ENCODE measurements at regions not wholly inside any gene's neighbourhood (a gene's known extent, or its start where the extent isn't known, plus 50 kb on each side); places are given as distances from the start of the nearest gene placed in this dataset.

GRCh38 chr9:73515216-73515615 is 363.6 kb downstream of the ANXA1 start:
- in situ Hi-C loops (cut with HindIII; ENCODE audit: low pct_ligation_motif_present, low sequenced_read_pairs): no loop called here

GRCh38 chr9:73523391-73523790 is 371.7 kb downstream of the ANXA1 start:
- in situ Hi-C loops (cut with HindIII; ENCODE audit: low pct_ligation_motif_present, low sequenced_read_pairs): no loop called here
- no peak for TF ChIP-seq CTCF (IDR thresholded peaks at IDR 0.05; ENCODE audit: low read depth, low read length, missing control alignments)
- Histone ChIP-seq H3K27me3 (replicated peaks) (no peaks in the 10 kb centered on the region), H3K27ac (no peak overlapping the region), H3K4me3 (ENCODE audit: low read depth, low read length) (no peak overlapping the region), H3K36me3 (replicated peaks) (no peaks in the 10 kb centered on the region)
- DNase-seq: no peak

More at GRCh38 chr9:73515216-73515615, 363.6 kb downstream of the ANXA1 start:
- Histone ChIP-seq H3K36me3 (replicated peaks) (no peaks in the 10 kb centered on the region), H3K4me3 (ENCODE audit: low read depth, low read length) (no peak overlapping the region), H3K27me3 (replicated peaks) (no peaks in the 10 kb centered on the region), H3K27ac (no peak overlapping the region)
- TF ChIP-seq CTCF (IDR thresholded peaks at IDR 0.05; ENCODE audit: low read depth, low read length, missing control alignments): no peak
- no peak for DNase-seq

- Histone ChIP-seq H3K27ac (no peak overlapping the region), H3K4me3 (ENCODE audit: low read depth, low read length) (no peak overlapping the region), H3K27me3 (replicated peaks) (no peaks in the 10 kb centered on the region), H3K36me3 (replicated peaks) (no peaks in the 10 kb centered on the region)
- no peak for TF ChIP-seq CTCF (IDR thresholded peaks at IDR 0.05; ENCODE audit: low read depth, low read length, missing control alignments)
- no peak for DNase-seq
- in situ Hi-C loops (cut with HindIII; ENCODE audit: low pct_ligation_motif_present, low sequenced_read_pairs): no loop called here
These were observed 373.7 kb downstream of the ANXA1 start for GRCh38 chr9:73525350-73525749.

GRCh38 chr9:73527521-73527920 is 375.9 kb downstream of the ANXA1 start:
- DNase-seq: no peak
- no peaks in the 10 kb centered on the region for H3K27me3 ChIP-seq (replicated peaks)
- no peaks in the 10 kb centered on the region for H3K36me3 ChIP-seq (replicated peaks)
- no peak overlapping the region for H3K27ac ChIP-seq
- no peak for TF ChIP-seq CTCF (IDR thresholded peaks at IDR 0.05; ENCODE audit: low read depth, low read length, missing control alignments)
- no peak overlapping the region for H3K4me3 ChIP-seq (ENCODE audit: low read depth, low read length)
- in situ Hi-C loops (cut with HindIII; ENCODE audit: low pct_ligation_motif_present, low sequenced_read_pairs): no loop called here

GRCh38 chr9:73528926-73529325 is 377.3 kb downstream of the ANXA1 start:
- H3K27ac ChIP-seq: no peak overlapping the region
- in situ Hi-C loops (cut with HindIII; ENCODE audit: low pct_ligation_motif_present, low sequenced_read_pairs): no loop called here
- DNase-seq: no peak
- no peaks in the 10 kb centered on the region for H3K27me3 ChIP-seq (replicated peaks)
- no peak overlapping the region for H3K4me3 ChIP-seq (ENCODE audit: low read depth, low read length)
- no peak for TF ChIP-seq CTCF (IDR thresholded peaks at IDR 0.05; ENCODE audit: low read depth, low read length, missing control alignments)
- H3K36me3 ChIP-seq (replicated peaks): no peaks in the 10 kb centered on the region

- in situ Hi-C loops (cut with HindIII; ENCODE audit: low pct_ligation_motif_present, low sequenced_read_pairs): no loop called here
- Histone ChIP-seq H3K27ac (no peak overlapping the region), H3K4me3 (ENCODE audit: low read depth, low read length) (no peak overlapping the region), H3K27me3 (replicated peaks) (no peaks in the 10 kb centered on the region), H3K36me3 (replicated peaks) (no peaks in the 10 kb centered on the region)
- no peak for TF ChIP-seq CTCF (IDR thresholded peaks at IDR 0.05; ENCODE audit: low read depth, low read length, missing control alignments)
- no peak for DNase-seq
These were observed 378.0 kb downstream of the ANXA1 start for GRCh38 chr9:73529666-73530065.

Measured in brain microvascular endothelial cell (primary cell).